ENCODE measurements at regions not wholly inside any gene's neighbourhood (a gene's known extent, or its start where the extent isn't known, plus 50 kb on each side); places are given as distances from the start of the nearest gene placed in this dataset.

DNA sequence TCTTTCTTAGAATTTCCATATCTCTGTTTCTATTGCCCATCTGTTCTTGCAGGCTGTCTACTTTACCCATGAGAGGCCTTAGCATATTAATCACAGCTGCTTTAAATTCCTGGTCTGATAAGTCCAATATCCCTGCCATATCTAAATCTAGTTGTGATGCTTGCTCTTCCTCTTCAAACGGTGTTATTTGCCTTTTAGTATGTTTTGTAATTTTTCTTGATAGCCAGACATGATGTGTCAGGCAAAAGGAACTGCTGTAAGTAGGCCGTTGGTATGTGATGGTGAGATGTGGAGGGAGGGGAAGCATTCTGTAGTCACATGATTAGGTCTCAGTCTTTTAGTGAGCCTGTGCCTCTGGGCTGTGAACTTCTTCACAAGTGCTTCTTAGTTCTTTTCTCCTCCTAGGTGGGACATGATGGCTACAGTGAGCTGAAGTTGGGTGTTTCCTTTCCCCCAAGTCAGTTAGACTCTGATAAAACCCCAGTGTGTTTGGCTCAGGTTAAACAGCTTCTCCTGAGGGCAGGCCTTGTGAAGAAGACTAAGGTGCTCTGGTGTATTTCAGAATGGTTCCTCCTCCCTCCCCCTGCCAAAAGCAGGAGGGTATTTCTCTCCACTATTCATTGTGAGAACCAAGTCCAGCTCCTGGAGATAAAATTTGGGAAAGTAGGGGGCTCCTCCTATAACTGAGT lies 195.9 kb upstream of the PARP11 start:
- H4K91ac ChIP-seq (ENCODE audit: low read depth, low read length): no peak overlapping the region
- no peaks in the 10 kb centered on the region for H3K27me3 ChIP-seq (ENCODE audit: insufficient read depth, low read length)
- DNase-seq: peak; percentile 61 to 78
- H3K79me2 ChIP-seq (ENCODE audit: control insufficient read depth, insufficient read depth, low read length, poor library complexity): no peaks in the 10 kb centered on the region
- H3K9ac ChIP-seq (ENCODE audit: low read length): no peak overlapping the region
- H3K79me1 ChIP-seq (ENCODE audit: low read length): no peaks in the 10 kb centered on the region
- H4K8ac ChIP-seq (ENCODE audit: low read depth, low read length): no peak overlapping the region
- no peak overlapping the region for H3K4me2 ChIP-seq (ENCODE audit: low read length)
- no peak overlapping the region for H2AFZ ChIP-seq (ENCODE audit: insufficient read depth, low read length, poor library complexity)
- H3K18ac ChIP-seq (ENCODE audit: low read length): no peak overlapping the region
- H2BK12ac ChIP-seq (ENCODE audit: low read length): no peak overlapping the region
- no peaks in the 10 kb centered on the region for H3K9me3 ChIP-seq (ENCODE audit: insufficient read depth, low read depth, low read length)
- no peak overlapping the region for H3K27ac ChIP-seq (ENCODE audit: low read depth, low read length)
- no peak overlapping the region for H3K14ac ChIP-seq (ENCODE audit: low read length)
- WGBS (ENCODE audit: extremely low coverage, insufficient coverage, insufficient read length): no CpG with 5 or more reads among the region's 2 CpGs
- no peak overlapping the region for H2AK5ac ChIP-seq (ENCODE audit: low read length)
- no peak overlapping the region for H2BK5ac ChIP-seq (ENCODE audit: low read depth, low read length, poor library complexity)
- H3K4me1 ChIP-seq (ENCODE audit: control insufficient read depth in 1 of 2, insufficient read depth in 2 of 2, low read length in 2 of 2): no peaks in the 10 kb centered on the region
- H3K4ac ChIP-seq (ENCODE audit: low read depth, low read length): no peak overlapping the region
- H3K36me3 ChIP-seq (ENCODE audit: control insufficient read depth in 1 of 2, insufficient read depth in 2 of 2, low read length in 2 of 2): no peaks in the 10 kb centered on the region
- no peak overlapping the region for H4K12ac ChIP-seq (ENCODE audit: low read depth, low read length)
- H3K4me3 ChIP-seq (ENCODE audit: low read depth, low read length): no peak overlapping the region
- H2BK120ac ChIP-seq (ENCODE audit: insufficient read depth, low read length, poor library complexity): no peak overlapping the region
- no peak overlapping the region for H3K23ac ChIP-seq (ENCODE audit: low read length)

DNA sequence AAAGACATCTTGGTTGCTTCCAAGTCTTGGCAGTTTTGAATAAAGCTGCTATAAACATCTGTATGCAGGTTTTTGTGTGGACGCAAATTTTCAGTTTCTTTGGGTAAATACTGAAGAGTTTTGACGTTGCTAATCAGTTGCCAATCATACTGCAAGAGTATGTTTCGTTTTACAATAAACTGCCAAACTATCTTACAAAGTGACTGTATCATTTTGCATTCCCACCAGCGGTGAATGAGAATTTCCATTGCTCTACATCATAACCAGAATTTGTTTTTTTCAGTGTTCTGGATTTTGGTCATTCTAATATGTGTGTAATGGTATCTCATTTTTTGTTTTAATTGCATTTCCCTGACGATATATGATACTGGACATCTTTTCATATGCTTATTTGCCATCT lies 190.8 kb upstream of the PARP11 start:
- Histone ChIP-seq H3K36me3 (ENCODE audit: control insufficient read depth in 1 of 2, insufficient read depth in 2 of 2, low read length in 2 of 2) (no peaks in the 10 kb centered on the region), H3K18ac (ENCODE audit: low read length) (no peak overlapping the region), H3K4me2 (ENCODE audit: low read length) (no peak overlapping the region), H3K4ac (ENCODE audit: low read depth, low read length) (no peak overlapping the region), H4K91ac (ENCODE audit: low read depth, low read length) (no peak overlapping the region), H2AFZ (ENCODE audit: insufficient read depth, low read length, poor library complexity) (no peak overlapping the region), H3K4me3 (ENCODE audit: low read depth, low read length) (no peak overlapping the region), H2AK5ac (ENCODE audit: low read length) (no peak overlapping the region), H4K12ac (ENCODE audit: low read depth, low read length) (no peak overlapping the region), H3K27me3 (ENCODE audit: insufficient read depth, low read length) (no peaks in the 10 kb centered on the region), H3K4me1 (ENCODE audit: control insufficient read depth in 1 of 2, insufficient read depth in 2 of 2, low read length in 2 of 2) (no peaks in the 10 kb centered on the region), H2BK120ac (ENCODE audit: insufficient read depth, low read length, poor library complexity) (no peak overlapping the region), H2BK5ac (ENCODE audit: low read depth, low read length, poor library complexity) (no peak overlapping the region), H3K9ac (ENCODE audit: low read length) (no peak overlapping the region), H2BK12ac (ENCODE audit: low read length) (no peak overlapping the region), H3K14ac (ENCODE audit: low read length) (no peak overlapping the region), H3K23ac (ENCODE audit: low read length) (no peak overlapping the region), H4K8ac (ENCODE audit: low read depth, low read length) (no peak overlapping the region), H3K9me3 (ENCODE audit: insufficient read depth, low read depth, low read length) (no peaks in the 10 kb centered on the region), H3K79me1 (ENCODE audit: low read length) (no peaks in the 10 kb centered on the region), H3K79me2 (ENCODE audit: control insufficient read depth, insufficient read depth, low read length, poor library complexity) (no peaks in the 10 kb centered on the region), H3K27ac (ENCODE audit: low read depth, low read length) (no peak overlapping the region)
- WGBS (ENCODE audit: extremely low coverage, insufficient coverage, insufficient read length): no CpG with 5 or more reads among the region's 5 CpGs
- no peak for DNase-seq

DNA sequence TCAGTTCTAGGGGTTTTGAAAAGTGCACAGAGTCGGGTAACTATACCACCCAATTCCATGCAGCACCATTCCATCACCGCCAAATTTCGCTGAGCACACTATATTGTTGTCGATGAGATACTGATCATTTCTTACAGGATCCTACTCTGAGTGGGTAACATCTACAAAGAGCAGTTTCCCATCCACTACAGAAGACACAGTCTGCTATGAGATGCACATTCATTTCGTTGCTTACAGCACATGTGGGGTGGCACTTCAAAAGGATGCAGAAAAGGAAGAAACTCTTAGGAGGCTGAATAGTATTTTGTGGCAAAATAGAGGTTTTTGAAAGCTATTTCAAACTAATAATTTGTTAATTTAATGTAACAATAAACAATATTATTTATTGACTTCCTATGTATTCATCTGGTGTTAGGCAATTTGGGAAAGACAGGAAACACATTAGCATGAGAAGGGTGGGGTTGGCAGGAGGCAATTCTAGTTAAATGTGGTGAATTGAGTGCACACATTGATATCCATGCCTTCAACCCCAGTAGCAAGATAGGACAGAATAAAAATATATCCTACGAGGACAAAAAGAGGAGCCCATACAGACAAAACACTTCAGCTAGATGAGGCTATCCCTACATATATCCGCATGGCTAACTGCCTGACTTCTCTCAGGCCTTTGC lies 186.8 kb upstream of the PARP11 start:
- H3K18ac ChIP-seq (ENCODE audit: low read length): no peak overlapping the region
- H3K9me3 ChIP-seq (ENCODE audit: insufficient read depth, low read depth, low read length): no peaks in the 10 kb centered on the region
- no peaks in the 10 kb centered on the region for H3K79me1 ChIP-seq (ENCODE audit: low read length)
- DNase-seq: no peak
- H3K36me3 ChIP-seq (ENCODE audit: control insufficient read depth in 1 of 2, insufficient read depth in 2 of 2, low read length in 2 of 2): no peaks in the 10 kb centered on the region
- no peaks in the 10 kb centered on the region for H3K27me3 ChIP-seq (ENCODE audit: insufficient read depth, low read length)
- no peaks in the 10 kb centered on the region for H3K4me1 ChIP-seq (ENCODE audit: control insufficient read depth in 1 of 2, insufficient read depth in 2 of 2, low read length in 2 of 2)
- no peak overlapping the region for H4K91ac ChIP-seq (ENCODE audit: low read depth, low read length)
- H3K14ac ChIP-seq (ENCODE audit: low read length): no peak overlapping the region
- no peak overlapping the region for H4K8ac ChIP-seq (ENCODE audit: low read depth, low read length)
- no peak overlapping the region for H2AFZ ChIP-seq (ENCODE audit: insufficient read depth, low read length, poor library complexity)
- H2BK12ac ChIP-seq (ENCODE audit: low read length): no peak overlapping the region
- no peak overlapping the region for H3K4me3 ChIP-seq (ENCODE audit: low read depth, low read length)
- H2BK5ac ChIP-seq (ENCODE audit: low read depth, low read length, poor library complexity): no peak overlapping the region
- H4K12ac ChIP-seq (ENCODE audit: low read depth, low read length): no peak overlapping the region
- no peak overlapping the region for H3K4ac ChIP-seq (ENCODE audit: low read depth, low read length)
- H3K79me2 ChIP-seq (ENCODE audit: control insufficient read depth, insufficient read depth, low read length, poor library complexity): no peaks in the 10 kb centered on the region
- H2AK5ac ChIP-seq (ENCODE audit: low read length): no peak overlapping the region
- H3K23ac ChIP-seq (ENCODE audit: low read length): no peak overlapping the region
- H3K27ac ChIP-seq (ENCODE audit: low read depth, low read length): no peak overlapping the region
- no peak overlapping the region for H3K4me2 ChIP-seq (ENCODE audit: low read length)
- no peak overlapping the region for H3K9ac ChIP-seq (ENCODE audit: low read length)
- no peak overlapping the region for H2BK120ac ChIP-seq (ENCODE audit: insufficient read depth, low read length, poor library complexity)
- no CpG with 5 or more reads among the region's 7 CpGs for WGBS (ENCODE audit: extremely low coverage, insufficient coverage, insufficient read length)

DNA sequence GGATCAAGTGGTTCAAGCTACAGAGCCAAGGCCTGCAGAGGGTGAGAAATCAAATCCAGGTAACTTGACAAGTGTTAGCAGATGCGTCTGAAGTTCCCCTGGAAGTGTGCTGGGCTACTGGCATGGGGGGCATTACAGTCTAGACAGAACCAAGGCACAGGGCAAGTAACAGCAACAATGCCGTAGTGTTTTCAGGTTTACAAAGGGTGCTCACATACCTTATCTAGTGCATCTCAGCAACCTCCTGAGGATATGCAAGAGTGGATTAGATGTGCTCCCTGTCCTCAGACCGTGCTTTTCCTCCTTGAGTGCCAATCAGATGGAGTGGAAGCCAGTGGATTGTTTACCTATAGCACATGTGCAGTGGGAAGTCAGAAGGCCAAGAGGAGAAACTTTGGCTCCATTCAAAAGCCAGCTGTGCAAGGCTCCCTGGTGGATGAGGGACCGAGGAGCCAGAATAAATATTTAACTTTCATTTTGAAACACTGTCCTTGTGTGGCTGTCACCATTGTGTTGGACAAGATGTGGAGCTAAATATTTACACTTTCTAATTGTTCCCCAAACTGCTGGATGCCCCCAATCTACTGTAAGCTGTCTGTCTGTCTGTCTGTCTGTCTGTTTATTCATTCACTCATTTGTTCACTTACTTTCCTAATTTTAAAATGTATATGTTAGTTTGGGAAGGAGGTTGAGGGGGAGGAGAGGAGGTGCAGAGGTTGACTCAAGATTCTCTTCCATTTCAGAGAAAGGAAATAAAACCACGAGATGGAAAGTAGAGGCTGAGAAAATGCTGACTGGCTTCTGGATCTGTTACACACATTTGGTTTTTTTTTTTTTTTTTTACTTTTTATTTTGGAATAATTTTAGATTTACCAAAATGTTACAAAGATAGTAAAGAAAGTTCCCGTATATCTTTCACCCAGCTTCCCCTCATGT lies 184.0 kb upstream of the PARP11 start:
- Histone ChIP-seq H3K79me2 (ENCODE audit: control insufficient read depth, insufficient read depth, low read length, poor library complexity) (no peaks in the 10 kb centered on the region), H2AFZ (ENCODE audit: insufficient read depth, low read length, poor library complexity) (no peak overlapping the region), H2BK12ac (ENCODE audit: low read length) (no peak overlapping the region), H3K4me2 (ENCODE audit: low read length) (no peak overlapping the region), H2AK5ac (ENCODE audit: low read length) (no peak overlapping the region), H3K79me1 (ENCODE audit: low read length) (no peaks in the 10 kb centered on the region), H3K36me3 (ENCODE audit: control insufficient read depth in 1 of 2, insufficient read depth in 2 of 2, low read length in 2 of 2) (no peaks in the 10 kb centered on the region), H3K14ac (ENCODE audit: low read length) (no peak overlapping the region), H3K4me1 (ENCODE audit: control insufficient read depth in 1 of 2, insufficient read depth in 2 of 2, low read length in 2 of 2) (no peaks in the 10 kb centered on the region), H4K12ac (ENCODE audit: low read depth, low read length) (no peak overlapping the region), H2BK5ac (ENCODE audit: low read depth, low read length, poor library complexity) (no peak overlapping the region), H3K23ac (ENCODE audit: low read length) (no peak overlapping the region), H3K4ac (ENCODE audit: low read depth, low read length) (no peak overlapping the region), H3K4me3 (ENCODE audit: low read depth, low read length) (no peak overlapping the region), H3K27me3 (ENCODE audit: insufficient read depth, low read length) (no peaks in the 10 kb centered on the region), H4K91ac (ENCODE audit: low read depth, low read length) (no peak overlapping the region), H3K9ac (ENCODE audit: low read length) (no peak overlapping the region), H3K27ac (ENCODE audit: low read depth, low read length) (no peak overlapping the region), H2BK120ac (ENCODE audit: insufficient read depth, low read length, poor library complexity) (no peak overlapping the region), H3K9me3 (ENCODE audit: insufficient read depth, low read depth, low read length) (no peaks in the 10 kb centered on the region), H3K18ac (ENCODE audit: low read length) (no peak overlapping the region), H4K8ac (ENCODE audit: low read depth, low read length) (no peak overlapping the region)
- no CpG with 5 or more reads among the region's 6 CpGs for WGBS (ENCODE audit: extremely low coverage, insufficient coverage, insufficient read length)
- no peak for DNase-seq
